LNCAP (cell line): ENCODE measurements at regions not wholly inside any gene's neighbourhood (a gene's known extent, or its start where the extent isn't known, plus 50 kb on each side); places are given as distances from the start of the nearest gene placed in this dataset.

Experiments
- CTCF ChIP-seq: fragments of 450-650 bp; IDR thresholded peaks from 2 replicates; pipeline ENCODE4 v1.5.1; 2017; ENCODE audit warnings: mild to moderate bottlenecking

- no peak for TF ChIP-seq CTCF
Observed at GRCh38 chr11:101269990-101270660, 140.5 kb upstream of the PGR start.

GRCh38 chr11:101269390-101269789 lies 139.8 kb upstream of the PGR start:
- TF ChIP-seq CTCF = no peak

- TF ChIP-seq CTCF = no peak
Observed at GRCh38 chr11:101267654-101268053, 138.0 kb upstream of the PGR start.

GRCh38 chr11:101264306-101264705 lies 134.7 kb upstream of the PGR start:
- no peak for TF ChIP-seq CTCF

GRCh38 chr11:101262995-101263394 lies 133.4 kb upstream of the PGR start:
- no peak for TF ChIP-seq CTCF

GRCh38 chr11:101262258-101262657 lies 132.6 kb upstream of the PGR start:
- TF ChIP-seq CTCF = no peak

GRCh38 chr11:101255036-101255435 lies 125.4 kb upstream of the PGR start:
- no peak for TF ChIP-seq CTCF

GRCh38 chr11:101254037-101254436 lies 124.4 kb upstream of the PGR start:
- TF ChIP-seq CTCF = no peak
